ENCODE measurements at regions not wholly inside any gene's neighbourhood (a gene's known extent, or its start where the extent isn't known, plus 50 kb on each side); places are given as distances from the start of the nearest gene placed in this dataset.

DNA sequence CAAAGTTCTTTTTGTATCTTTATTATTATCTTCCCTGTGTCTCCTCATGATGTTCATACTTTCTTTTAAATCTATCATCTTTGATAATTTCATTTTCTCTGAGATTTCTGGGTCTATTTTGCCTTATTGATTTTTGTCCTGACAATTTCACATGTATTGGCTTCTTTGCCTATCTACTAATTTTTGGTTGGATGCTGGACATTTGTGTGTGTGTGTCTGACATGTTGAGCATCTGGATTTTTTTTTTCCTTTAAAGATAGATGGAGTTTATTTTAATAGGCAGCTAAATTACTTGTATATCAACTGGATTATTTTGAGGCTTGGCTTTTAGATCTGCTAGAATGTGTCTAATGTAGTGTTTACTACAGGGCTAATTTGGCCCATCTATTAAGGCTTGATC lies 178.0 kb upstream of the MOCS2 start:
- no peak for TF ChIP-seq CTCF (IDR thresholded peaks at IDR 0.05)
- no peak for TF ChIP-seq POLR2A (IDR thresholded peaks at IDR 0.05)
- TF ChIP-seq EP300 (IDR thresholded peaks at IDR 0.05), result no peak
- TF ChIP-seq POLR2AphosphoS5 (IDR thresholded peaks at IDR 0.05), result no peak
